K562 (cell line): ENCODE measurements at regions not wholly inside any gene's neighbourhood (a gene's known extent, or its start where the extent isn't known, plus 50 kb on each side); places are given as distances from the start of the nearest gene placed in this dataset.
"Not testable (repeated sequence)": the region's sequence is repeated elsewhere in the genome, so short reads cannot be mapped to it uniquely, and the experiment has no call there.

Source experiments
- ATAC-seq: fragments of 200-7000 bp; cut with Tn5 transposase; 3 replicates; pipeline ENCODE4 v1.9.1; 2020; ENCODE audit warnings: moderate library complexity
- BruUV-seq: library from RNA; stranded (reverse); fragments of 400-500 nt; replicated peaks from 2 replicates; lab custom pipeline; 2021; lab: Mats Ljungman, UMichigan
- CTCF ChIA-PET: fragments of 300-600 bp; formaldehyde crosslinking; extraction: SDS; loops from one replicate; lab custom pipeline; 2021; ENCODE audit warnings: low intra/inter-chr PET ratio; lab: Yijun Ruan, JAX
- POLR2A ChIA-PET: fragments of 300-600, 350-650 bp; sonication (Branson Sonifier 250); formaldehyde crosslinking; extraction: SDS; loops from one replicate; lab custom pipeline; 2021; ENCODE audit warnings: antibody characterized with exemption, inconsistent platforms; lab: Yijun Ruan, JAX
- DNase-seq, 4 experiments: peaks; one replicate each; pipeline versions ENCODE4 v3.0.0 to v3.0.0-alpha.2; 2011 to 2018; ENCODE audit warnings: low spot score in 3 of 4, mixed read lengths in 3 of 4; ENCODE audit errors: extremely low read depth in 1 of 4
- FAIRE-seq: peaks from 2 replicates; lab custom pipeline; 2011; peaks lifted over from hg19 to GRCh38; lab: Jason Lieb, UNC
- H2AFZ ChIP-seq: 2 replicates; pipeline ENCODE4 v1.6.0; 2011; ENCODE audit warnings: low read depth, low read length, control low read depth, inconsistent platforms
- H3K27ac ChIP-seq: fragments of 200-600 bp; 3 replicates; pipeline ENCODE4 v1.8.0; 2011; ENCODE audit warnings: low read depth, mild to moderate bottlenecking, control low read depth, inconsistent platforms, low read length, moderate library complexity, mixed read lengths; ENCODE audit errors: extremely low read depth
- H3K27me3 ChIP-seq, 2 experiments: fragments of 300-600 bp in 1 of 2; 2 replicates in 1 of 2; 3 replicates in 1 of 2; pipeline versions ENCODE4 v1.6.0 to v1.8.0; 2011; ENCODE audit warnings: inconsistent platforms in 2 of 2, low read length in 2 of 2, mild to moderate bottlenecking in 1 of 2, mixed read lengths in 1 of 2, moderate library complexity in 1 of 2; ENCODE audit not compliant: control insufficient read depth in 2 of 2, insufficient read depth in 2 of 2
- H3K36me3 ChIP-seq: fragments of 300-600 bp; 3 replicates; pipeline ENCODE4 v1.8.0; 2011; ENCODE audit warnings: mild to moderate bottlenecking, low read length, inconsistent platforms; ENCODE audit not compliant: control insufficient read depth, insufficient read depth
- H3K4me1 ChIP-seq, 2 experiments: fragments of 200-600 bp in 1 of 2; replicated peaks in 1 of 2; 2 replicates in 1 of 2; 3 replicates in 1 of 2; pipeline versions ENCODE4 v1.5.1 to v1.8.0; 2011; ENCODE audit warnings: inconsistent platforms in 2 of 2, low read length in 2 of 2, mild to moderate bottlenecking in 1 of 2, mixed read lengths in 1 of 2, moderate library complexity in 1 of 2; ENCODE audit not compliant: control insufficient read depth in 2 of 2, insufficient read depth in 2 of 2
- H3K4me2 ChIP-seq: 2 replicates; pipeline ENCODE4 v1.6.1; 2011; ENCODE audit warnings: low read length, control low read depth, inconsistent platforms, mixed read lengths; ENCODE audit not compliant: insufficient read depth
- H3K4me3 ChIP-seq: fragments of 200-600 bp; sonication (generic), shearing (Covaris generic); 2 replicates; pipeline ENCODE4 v1.5.1; 2016; ENCODE audit warnings: control low read depth, inconsistent platforms
- H3K79me2 ChIP-seq: fragments of 200-600 bp; 3 replicates; pipeline ENCODE4 v1.8.0; 2011; ENCODE audit warnings: low read length, inconsistent platforms; ENCODE audit not compliant: control insufficient read depth, insufficient read depth
- H3K9ac ChIP-seq, 2 experiments: 2 replicates each; pipeline versions ENCODE4 v1.6.0 to v1.6.1; 2011; ENCODE audit warnings: low read depth in 2 of 2, low read length in 2 of 2, control low read depth in 1 of 2, inconsistent platforms in 1 of 2, mild to moderate bottlenecking in 1 of 2, mixed read lengths in 1 of 2; ENCODE audit not compliant: insufficient read depth in 1 of 2
- H3K9me1 ChIP-seq: one replicate; pipeline ENCODE4 v1.6.0; 2011; ENCODE audit warnings: inconsistent platforms, mild to moderate bottlenecking, low read length, moderate library complexity; ENCODE audit not compliant: control insufficient read depth, insufficient read depth
- H3K9me3 ChIP-seq: replicated peaks from 2 replicates; pipeline ENCODE4 v1.5.1; 2011; ENCODE audit warnings: low read depth, low read length, inconsistent platforms; ENCODE audit not compliant: control insufficient read depth, insufficient read depth
- H4K20me1 ChIP-seq: replicated peaks from 2 replicates; pipeline ENCODE4 v1.6.1; 2011; ENCODE audit warnings: low read length, inconsistent platforms, mixed read lengths; ENCODE audit not compliant: control insufficient read depth, insufficient read depth
- ASH1L ChIP-seq: fragments of 450-650 bp; IDR thresholded peaks from 2 replicates; pipeline ENCODE4 v1.6.1; 2018; ENCODE audit warnings: borderline replicate concordance, mild to moderate bottlenecking, low read depth; ENCODE audit not compliant: partially characterized antibody
- ATF7 ChIP-seq: fragments of 450-650 bp; IDR thresholded peaks from 2 replicates; pipeline ENCODE4 v1.7.1; 2014; ENCODE audit warnings: mild to moderate bottlenecking, moderate library complexity
- BCL6 ChIP-seq: fragments of 250-450 bp; sonication (Bioruptor Pico); IDR thresholded peaks from 2 replicates; pipeline ENCODE4 v1.4.0; 2020
- E2F8 ChIP-seq: fragments of 450-650 bp; IDR thresholded peaks from 2 replicates; pipeline ENCODE4 v1.7.1; 2018; ENCODE audit warnings: mild to moderate bottlenecking, low read depth; ENCODE audit not compliant: partially characterized antibody
- ERF ChIP-seq: fragments of 450-650 bp; formaldehyde crosslinking; IDR thresholded peaks from 2 replicates; pipeline ENCODE4 v1.4.0; 2020; ENCODE audit warnings: mild to moderate bottlenecking, mixed read lengths
- IFI16 ChIP-seq: fragments of 250-450 bp; sonication (Bioruptor Pico); IDR thresholded peaks from 2 replicates; pipeline ENCODE4 v2.1.2; 2022; ENCODE audit warnings: mild to moderate bottlenecking, inconsistent platforms
- MNT ChIP-seq, 2 experiments: fragments of 450-650 bp; conservative IDR thresholded peaks; 2 replicates each; pipeline ENCODE4 v1.6.1; 2017; ENCODE audit warnings: mild to moderate bottlenecking in 2 of 2, moderate library complexity in 2 of 2
- NR4A1 ChIP-seq, 2 experiments: fragments of 250-450 bp in 1 of 2; fragments of 450-650 bp in 1 of 2; sonication (Bioruptor Pico) in 1 of 2; IDR thresholded peaks; 2 replicates each; pipeline versions ENCODE4 v1.4.0 to v1.6.1; 2016 to 2020; ENCODE audit warnings: mild to moderate bottlenecking in 2 of 2, missing compliant biosample characterization in 1 of 2, missing genetic modification characterization in 1 of 2, moderate library complexity in 1 of 2
- PYGO2 ChIP-seq: fragments of 450-650 bp; IDR thresholded peaks from 2 replicates; pipeline ENCODE4 v1.6.1; 2016; ENCODE audit warnings: mild to moderate bottlenecking, missing genetic modification characterization, moderate library complexity, missing compliant biosample characterization
- SMAD3 ChIP-seq: fragments of 450-650 bp; formaldehyde crosslinking; conservative IDR thresholded peaks from 2 replicates; pipeline ENCODE4 v1.4.0; 2020; ENCODE audit warnings: mild to moderate bottlenecking
- SOX6 ChIP-seq: fragments of 450-650 bp; IDR thresholded peaks from 2 replicates; pipeline ENCODE4 v1.6.1; 2014; ENCODE audit warnings: mild to moderate bottlenecking
- SRF ChIP-seq, 2 experiments: fragments of 250-450, 450-650 bp in 1 of 2; sonication (Bioruptor Pico) in 1 of 2; sonication (generic) in 1 of 2; formaldehyde crosslinking; IDR thresholded peaks; 2 replicates each; pipeline versions ENCODE4 v1.5.0 to v1.5.1; 2020 to 2022; ENCODE audit warnings: mild to moderate bottlenecking in 1 of 2, missing genetic modification reagents in 1 of 2
- TCF3 ChIP-seq: sonication (generic); formaldehyde crosslinking; IDR thresholded peaks from 2 replicates; pipeline ENCODE4 v1.4.0; 2020; ENCODE audit warnings: mild to moderate bottlenecking, missing genetic modification reagents
- ZNF165 ChIP-seq: fragments of 250-450 bp; sonication (Bioruptor Pico); IDR thresholded peaks from 2 replicates; pipeline ENCODE4 v1.4.0; 2020; ENCODE audit warnings: borderline replicate concordance
- WGBS: fragments of 100-300 bp; shearing (Covaris generic); methylation state at CpG from one replicate; pipeline ENCODE4 v1.1.6; 2016; ENCODE audit warnings: low coverage, mixed read lengths; ENCODE audit not compliant: insufficient coverage; ENCODE audit errors: missing lambda C conversion rate; 5-methylcytosine and 5-hydroxymethylcytosine counted together
- in situ Hi-C: fragments of 300-500 bp; cut with MboI; formaldehyde crosslinking; loops from 4 replicates; pipeline ENCODE4 v1.15.0; 2018; ENCODE audit warnings: inconsistent platforms, mixed read lengths
- intact Hi-C: fragments of 100-400 bp; cut with micrococcal nuclease; formaldehyde crosslinking; loops from 2 replicates; pipeline ENCODE4 v1.14.2; 2022
- TF ChIP-seq, protein P1 (sequence below): fragments of 450-650 bp; conservative IDR thresholded peaks from 2 replicates; pipeline ENCODE4 v1.6.1; 2016; ENCODE audit warnings: missing genetic modification characterization, low read depth, mild to moderate bottlenecking, missing compliant biosample characterization, moderate library complexity

- TF ChIP-seq, protein P1, sequence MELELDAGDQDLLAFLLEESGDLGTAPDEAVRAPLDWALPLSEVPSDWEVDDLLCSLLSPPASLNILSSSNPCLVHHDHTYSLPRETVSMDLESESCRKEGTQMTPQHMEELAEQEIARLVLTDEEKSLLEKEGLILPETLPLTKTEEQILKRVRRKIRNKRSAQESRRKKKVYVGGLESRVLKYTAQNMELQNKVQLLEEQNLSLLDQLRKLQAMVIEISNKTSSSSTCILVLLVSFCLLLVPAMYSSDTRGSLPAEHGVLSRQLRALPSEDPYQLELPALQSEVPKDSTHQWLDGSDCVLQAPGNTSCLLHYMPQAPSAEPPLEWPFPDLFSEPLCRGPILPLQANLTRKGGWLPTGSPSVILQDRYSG = no peak
- TF ChIP-seq SOX6 = no peak
These were observed 136.4 kb downstream of the OR2B2 start (continued) for GRCh38 chr6:27775796-27776184.

DNA sequence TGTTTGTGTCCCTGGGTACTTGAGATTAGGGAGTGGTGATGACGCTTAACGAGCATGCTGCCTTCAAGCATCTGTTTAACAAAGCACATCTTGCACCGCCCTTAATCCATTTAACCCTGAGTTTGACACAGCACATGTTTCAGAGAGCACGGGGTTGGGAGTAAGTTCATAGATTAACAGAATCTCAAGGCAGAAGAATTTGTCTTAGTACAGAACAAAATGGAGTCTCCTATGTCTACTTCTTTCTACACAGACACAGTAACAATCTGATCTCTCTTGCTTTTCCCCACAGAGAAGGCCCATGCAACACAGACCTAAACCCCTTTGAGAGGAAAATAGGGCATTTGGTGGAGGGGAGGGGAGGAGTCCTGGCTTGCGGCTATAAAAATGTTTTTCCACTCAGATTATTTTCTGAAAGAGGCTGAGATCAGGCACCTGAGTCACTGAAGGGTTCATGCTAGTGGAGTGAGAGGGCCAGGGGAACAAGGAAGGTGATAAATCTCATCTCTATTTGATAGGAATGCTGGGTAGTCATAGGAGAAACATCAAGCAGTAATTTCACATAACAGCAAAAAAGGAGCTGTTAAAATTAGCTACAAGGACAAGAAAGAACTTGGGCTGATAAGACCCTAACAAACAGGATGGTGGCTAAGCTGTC lies 136.9 kb downstream of the OR2B2 start:
- peak overlapping the region; percentile 33; the same call in 1 of the 2 replicates for H3K4me2 ChIP-seq
- H3K9me1 ChIP-seq; BruUV-seq; intact Hi-C loops; H3K4me3 ChIP-seq; in situ Hi-C loops; H3K36me3 ChIP-seq; CTCF ChIA-PET; H3K9ac ChIP-seq; H3K27me3 ChIP-seq; DNase-seq; H4K20me1 ChIP-seq; H3K79me2 ChIP-seq; H3K9me3 ChIP-seq; TF ChIP-seq NR4A1 (CRISPR knock-in tag; IDR thresholded peaks at IDR 0.05): not testable (repeated sequence)
- peak; percentile 4; the same call in 1 of the 3 replicates for ATAC-seq
- peak overlapping the region; percentile 12; the same call in 2 of the 3 replicates for H3K27ac ChIP-seq
- peak; percentile 37 for FAIRE-seq
- 7% methylated on average over 4 of the region's 5 CpGs for WGBS
- peaks cover 22 to 40% of the 10 kb centered on the region in 2 experiments for H3K4me1 ChIP-seq
- POLR2A ChIA-PET = interaction anchor here (0.7 to 1.3 kb wide), 5 partner anchors 7 to 175 kb away, joined by 3 to 5 read pairs (median 4); a partner anchor contains a TSS
- H2AFZ ChIP-seq = 0 out of 2 replicates have a peak overlapping the region, but pooled peaks have one; percentile 41
- TF ChIP-seq TCF3 (peak; percentile 50; the same call in 1 of the 2 replicates), BCL6 (0 out of 2 replicates have a peak, but pooled peaks have one; percentile 46), PYGO2 (peak; percentile 92), ATF7 (0 out of 2 replicates have a peak, but pooled peaks have one; percentile 9), ASH1L (peak; percentile 33), ZNF165 (CRISPR knock-in tag) (peak; percentile 73; the same call in 1 of the 2 replicates), ERF (0 out of 2 replicates have a peak, but pooled peaks have one; percentile 56), SRF (CRISPR knock-in tag; IDR thresholded peaks at IDR 0.05) (0 out of 4 replicates have a peak, but pooled peaks have one; percentile 18 to 21), E2F8 (peak; percentile 8), IFI16 (CRISPR knock-in tag) (peak; percentile 85), NR4A1 (tag; IDR thresholded peaks at IDR 0.05) (peak; percentile 97), MNT (conservative IDR thresholded peaks at IDR 0.05) (peak; percentile 83 to 90), SMAD3 (CRISPR knock-in tag) (peak; percentile 89)
